ENCODE measurements at regions not wholly inside any gene's neighbourhood (a gene's known extent, or its start where the extent isn't known, plus 50 kb on each side); places are given as distances from the start of the nearest gene placed in this dataset.

GRCh38 chr7:17506095-17506494 lies 207.6 kb downstream of the AHR start:
- no peak overlapping the region for H3K4me3 ChIP-seq (ENCODE audit: low read depth, low read length)
- no peak for TF ChIP-seq CTCF (IDR thresholded peaks at IDR 0.05; ENCODE audit: insufficient read depth, low read depth, low read length, missing control alignments)
- peak; percentile 77 for DNase-seq (ENCODE audit: low read depth)

GRCh38 chr7:17506596-17506995 lies 208.1 kb downstream of the AHR start:
- no peak for TF ChIP-seq CTCF (IDR thresholded peaks at IDR 0.05; ENCODE audit: insufficient read depth, low read depth, low read length, missing control alignments)
- no peak for DNase-seq (ENCODE audit: low read depth)

GRCh38 chr7:17507717-17508116 lies 209.3 kb downstream of the AHR start:
- TF ChIP-seq CTCF (IDR thresholded peaks at IDR 0.05; ENCODE audit: insufficient read depth, low read depth, low read length, missing control alignments), result no peak
- no peak overlapping the region for H3K4me3 ChIP-seq (ENCODE audit: low read depth, low read length)
- DNase-seq (ENCODE audit: low read depth), result no peak

More at GRCh38 chr7:17506596-17506995, 208.1 kb downstream of the AHR start:
- H3K4me3 ChIP-seq (ENCODE audit: low read depth, low read length), result no peak overlapping the region

- no peak overlapping the region for H3K4me3 ChIP-seq (ENCODE audit: low read depth, low read length)
- TF ChIP-seq CTCF (IDR thresholded peaks at IDR 0.05; ENCODE audit: insufficient read depth, low read depth, low read length, missing control alignments), result no peak
- DNase-seq (ENCODE audit: low read depth), result no peak
Observed at GRCh38 chr7:17512181-17512675, 213.8 kb downstream of the AHR start.

- TF ChIP-seq CTCF (IDR thresholded peaks at IDR 0.05; ENCODE audit: insufficient read depth, low read depth, low read length, missing control alignments), result no peak
- no peak for DNase-seq (ENCODE audit: low read depth)
- no peak overlapping the region for H3K4me3 ChIP-seq (ENCODE audit: low read depth, low read length)
Observed at GRCh38 chr7:17516771-17517170, 218.3 kb downstream of the AHR start.

- TF ChIP-seq CTCF (IDR thresholded peaks at IDR 0.05; ENCODE audit: insufficient read depth, low read depth, low read length, missing control alignments), result no peak
- DNase-seq (ENCODE audit: low read depth), result no peak
- H3K4me3 ChIP-seq (ENCODE audit: low read depth, low read length), result no peak overlapping the region
Observed at GRCh38 chr7:17520941-17521340, 222.5 kb downstream of the AHR start.

- no peak overlapping the region for H3K4me3 ChIP-seq (ENCODE audit: low read depth, low read length)
- no peak for TF ChIP-seq CTCF (IDR thresholded peaks at IDR 0.05; ENCODE audit: insufficient read depth, low read depth, low read length, missing control alignments)
- DNase-seq (ENCODE audit: low read depth), result no peak
Observed at GRCh38 chr7:17521437-17521836, 223.0 kb downstream of the AHR start.

Measured in GM12865 (cell line).